D721Med (cell line): ENCODE measurements at regions not wholly inside any gene's neighbourhood (a gene's known extent, or its start where the extent isn't known, plus 50 kb on each side); places are given as distances from the start of the nearest gene placed in this dataset.

Source experiments
- DNase-seq: peaks from one replicate; pipeline ENCODE4 v3.0.0; 2011; ENCODE audit warnings: low spot score; ENCODE audit not compliant: insufficient read length
- FAIRE-seq: peaks from 2 replicates; lab custom pipeline; 2011; peaks lifted over from hg19 to GRCh38; lab: Jason Lieb, UNC
- TF ChIP-seq, protein P1 (sequence below): IDR thresholded peaks from 2 replicates; pipeline ENCODE4 v1.5.1; 2012; ENCODE audit warnings: mild to moderate bottlenecking, control low read depth; ENCODE audit not compliant: insufficient read depth; ENCODE audit errors: missing control alignments

DNA sequence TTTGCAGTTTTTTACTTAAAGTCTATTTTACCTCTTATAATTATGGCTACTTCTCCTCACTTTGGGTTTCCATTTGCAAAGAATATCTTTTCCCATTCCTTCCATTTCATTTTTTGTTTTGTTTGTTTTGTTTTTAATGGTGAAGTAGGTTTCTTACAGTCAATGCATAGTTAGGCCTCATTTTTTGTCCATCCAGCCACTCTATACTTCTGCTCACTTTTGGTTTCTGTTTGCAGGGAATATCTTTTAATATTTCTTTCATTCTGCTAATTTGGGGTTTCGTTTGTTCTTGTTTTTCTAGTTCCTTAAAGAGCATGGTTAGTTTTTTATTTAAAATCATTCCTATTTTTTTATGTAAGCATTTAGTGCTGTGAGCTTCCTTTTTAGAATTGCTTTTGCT lies 339.4 kb downstream of the GRB14 start:
- no peak for FAIRE-seq
- no peak for DNase-seq
- TF ChIP-seq, protein P1, sequence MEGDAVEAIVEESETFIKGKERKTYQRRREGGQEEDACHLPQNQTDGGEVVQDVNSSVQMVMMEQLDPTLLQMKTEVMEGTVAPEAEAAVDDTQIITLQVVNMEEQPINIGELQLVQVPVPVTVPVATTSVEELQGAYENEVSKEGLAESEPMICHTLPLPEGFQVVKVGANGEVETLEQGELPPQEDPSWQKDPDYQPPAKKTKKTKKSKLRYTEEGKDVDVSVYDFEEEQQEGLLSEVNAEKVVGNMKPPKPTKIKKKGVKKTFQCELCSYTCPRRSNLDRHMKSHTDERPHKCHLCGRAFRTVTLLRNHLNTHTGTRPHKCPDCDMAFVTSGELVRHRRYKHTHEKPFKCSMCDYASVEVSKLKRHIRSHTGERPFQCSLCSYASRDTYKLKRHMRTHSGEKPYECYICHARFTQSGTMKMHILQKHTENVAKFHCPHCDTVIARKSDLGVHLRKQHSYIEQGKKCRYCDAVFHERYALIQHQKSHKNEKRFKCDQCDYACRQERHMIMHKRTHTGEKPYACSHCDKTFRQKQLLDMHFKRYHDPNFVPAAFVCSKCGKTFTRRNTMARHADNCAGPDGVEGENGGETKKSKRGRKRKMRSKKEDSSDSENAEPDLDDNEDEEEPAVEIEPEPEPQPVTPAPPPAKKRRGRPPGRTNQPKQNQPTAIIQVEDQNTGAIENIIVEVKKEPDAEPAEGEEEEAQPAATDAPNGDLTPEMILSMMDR = no peak

DNA sequence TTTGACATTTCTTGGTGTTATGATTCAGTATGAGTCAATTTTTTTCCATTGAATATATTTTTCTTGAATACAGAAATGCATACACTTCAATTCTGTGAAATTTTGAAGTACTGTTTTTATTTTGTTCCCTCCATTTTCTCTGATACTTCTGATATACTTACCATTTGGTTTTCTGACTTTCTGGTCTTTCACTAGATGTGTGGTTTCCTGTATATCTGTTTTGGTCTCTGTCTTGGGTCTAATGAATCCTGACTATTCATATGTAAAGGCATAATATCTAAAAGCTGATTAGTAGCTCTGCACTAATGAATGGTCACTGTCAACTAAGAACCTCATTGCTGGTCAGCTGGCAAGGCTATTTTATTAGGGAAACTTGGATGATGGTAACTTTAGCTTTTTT lies 345.6 kb downstream of the GRB14 start:
- FAIRE-seq (no peak), DNase-seq (no peak)
- TF ChIP-seq, protein P1 = no peak

DNA sequence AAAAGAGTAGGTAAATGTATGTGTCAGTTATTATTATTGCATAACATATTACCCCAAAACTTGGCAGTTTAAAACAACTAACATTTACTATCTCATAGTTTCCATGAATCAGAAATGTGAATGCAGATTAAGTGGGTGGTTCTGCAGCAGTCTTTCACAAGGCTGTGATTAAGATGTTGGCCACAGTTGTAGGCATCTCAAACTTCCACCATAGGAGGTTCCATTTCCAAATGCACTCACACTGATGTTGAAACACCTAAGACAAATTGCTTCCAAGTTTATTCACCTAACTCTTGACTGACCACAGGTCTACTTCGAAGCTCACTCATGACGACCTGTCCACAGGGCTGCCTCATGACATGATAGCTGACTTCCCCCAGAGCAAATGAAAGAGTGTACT lies 360.8 kb downstream of the GRB14 start:
- FAIRE-seq = no peak
- TF ChIP-seq, protein P1 = no peak
- DNase-seq = no peak

DNA sequence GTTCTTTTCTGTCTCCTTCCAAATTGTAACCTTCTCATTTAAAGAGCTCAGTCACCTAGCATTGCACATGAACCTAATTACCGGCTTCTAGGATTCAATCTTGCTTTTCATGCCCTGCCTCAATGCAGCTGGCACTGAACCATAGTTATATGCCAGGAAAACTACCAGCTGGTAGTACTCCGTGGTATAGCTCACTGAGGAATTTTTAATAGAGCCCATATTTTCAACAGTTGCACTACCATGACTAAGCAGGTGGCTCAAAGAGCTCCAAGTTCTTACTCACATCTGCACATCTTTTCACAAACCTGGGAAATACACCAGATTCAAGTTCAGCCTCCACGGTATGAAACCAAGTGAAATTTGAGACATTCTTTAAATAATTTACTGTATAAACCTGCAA lies 363.5 kb downstream of the GRB14 start:
- DNase-seq (no peak), FAIRE-seq (no peak)
- TF ChIP-seq, protein P1 = no peak

DNA sequence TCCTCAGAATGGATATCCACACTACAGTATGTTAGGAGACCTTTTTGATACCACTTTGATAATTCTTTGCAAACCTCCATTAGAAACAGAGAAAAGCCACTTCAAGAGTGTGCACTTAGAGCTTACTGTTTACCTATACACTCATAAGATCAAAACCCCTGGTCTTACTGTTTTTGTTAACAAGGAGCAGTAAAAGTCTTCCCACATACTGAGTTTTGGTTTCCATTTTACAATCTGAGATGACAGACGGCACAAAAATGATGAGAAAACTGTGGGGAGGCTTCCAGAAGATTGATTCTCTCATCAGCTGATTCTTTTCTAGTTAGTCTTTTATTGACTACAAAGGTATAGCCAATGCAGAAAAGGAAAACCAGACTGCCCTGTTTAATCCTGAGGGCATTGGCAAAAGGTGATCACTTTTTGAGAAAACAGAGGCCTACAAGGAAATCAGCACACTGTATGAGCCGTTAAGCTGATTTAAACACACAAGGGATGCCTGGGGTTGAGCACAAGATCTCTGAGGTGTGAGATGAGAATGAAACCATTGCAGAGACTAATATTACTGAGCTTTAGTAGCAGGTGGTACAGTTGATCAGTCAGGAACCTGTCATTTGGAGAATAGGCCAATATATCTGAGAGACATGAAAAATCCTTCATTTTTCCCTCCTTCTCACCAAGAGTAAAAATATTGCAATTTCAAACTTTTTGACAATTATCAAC lies 368.6 kb downstream of the GRB14 start:
- DNase-seq = no peak
- FAIRE-seq = peak; percentile 85
- TF ChIP-seq, protein P1 = no peak

DNA sequence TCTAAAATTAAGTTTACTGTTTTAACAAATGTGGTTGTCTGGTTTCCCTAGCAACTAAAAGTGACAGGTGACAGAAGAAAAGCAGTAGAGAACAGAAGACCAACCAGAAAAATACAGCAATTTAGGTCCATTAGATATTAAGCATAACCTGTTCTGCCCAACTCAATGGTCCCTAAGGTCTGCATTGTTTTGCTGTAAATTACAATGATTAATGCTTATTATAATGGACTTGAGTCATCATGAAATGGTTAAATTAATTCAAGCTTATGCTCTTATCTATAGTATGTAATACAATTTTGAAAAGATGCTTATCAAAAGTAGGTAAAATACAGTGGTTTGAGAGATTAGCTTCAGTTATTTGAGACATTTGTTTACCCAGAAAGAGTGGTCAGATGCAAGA lies 378.0 kb downstream of the GRB14 start:
- DNase-seq = no peak

DNA sequence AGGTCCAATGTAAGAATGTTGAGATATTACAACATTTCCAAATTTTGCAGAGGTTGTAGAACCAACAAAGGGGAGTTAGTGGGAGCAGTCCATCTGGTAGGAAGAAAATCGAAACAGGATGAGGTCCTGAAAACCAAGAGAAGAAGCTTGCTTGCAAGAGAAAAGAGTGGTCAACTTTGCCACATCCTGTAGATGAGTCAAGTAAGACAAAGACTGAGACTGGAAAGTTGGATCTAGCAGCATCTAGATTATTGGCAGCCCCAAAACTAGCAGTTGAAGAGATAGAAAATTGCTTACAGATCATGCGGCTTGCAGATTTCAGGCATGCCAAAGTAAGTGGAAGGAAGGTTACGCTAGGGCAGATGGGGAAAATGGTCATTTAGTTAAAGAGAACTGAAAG lies 378.9 kb downstream of the GRB14 start:
- no peak for DNase-seq
- TF ChIP-seq, protein P1 = no peak
- no peak for FAIRE-seq

More for the DNA sequence above, 378.0 kb downstream of the GRB14 start:
- FAIRE-seq = no peak
- TF ChIP-seq, protein P1 = no peak
